Adrenal gland (tissue), 9 donors: ENCODE measurements at regions not wholly inside any gene's neighbourhood (a gene's known extent, or its start where the extent isn't known, plus 50 kb on each side); places are given as distances from the start of the nearest gene placed in this dataset.

Experiments
- DNase-seq, 7 donors: peaks; one replicate each; pipeline ENCODE4 v3.0.0-alpha.2; 2019 to 2020
- H3K27ac ChIP-seq, 5 donors: fragments of 200-600 bp; sonication (generic) in 4 of 5; 1 replicate in 3 of 5; 2 replicates in 2 of 5; pipeline versions ENCODE4 v1.5.1 to v1.8.0; 2016 to 2020; ENCODE audit warnings: mild to moderate bottlenecking in 1 of 5
- H3K27me3 ChIP-seq: fragments of 200-600 bp; 2 replicates; pipeline ENCODE4 v1.8.0; 2021
- H3K36me3 ChIP-seq, 2 donors: fragments of 200-600 bp; replicated peaks in 1 of 2; 1 replicate in 1 of 2; 2 replicates in 1 of 2; pipeline versions ENCODE4 v1.5.1 to v1.8.0; 2018 to 2022
- H3K4me1 ChIP-seq, 2 donors: fragments of 200-600 bp; replicated peaks in 1 of 2; 1 replicate in 1 of 2; 2 replicates in 1 of 2; pipeline versions ENCODE4 v1.5.1 to v1.8.0; 2018 to 2021
- H3K4me3 ChIP-seq, 4 donors: fragments of 200-600 bp; sonication (generic) in 3 of 4; one replicate each; pipeline ENCODE4 v1.5.1; 2016 to 2018
- H3K9me3 ChIP-seq, 3 donors: fragments of 200-600 bp; sonication (generic) in 1 of 3; replicated peaks in 1 of 3; 1 replicate in 2 of 3; 2 replicates in 1 of 3; pipeline versions ENCODE4 v1.5.1 to v1.8.0; 2016 to 2021
- CTCF ChIP-seq, 6 experiments: fragments of 450-650 bp in 4 of 6; fragments of 200-600 bp in 2 of 6; sonication (generic) in 1 of 6; IDR thresholded peaks; 1 replicate in 5 of 6; 2 replicates in 1 of 6; pipeline versions ENCODE4 v1.5.1 to v1.8.0; 2016 to 2021; ENCODE audit warnings: antibody characterized with exemption in 6 of 6, mild to moderate bottlenecking in 2 of 6, moderate library complexity in 1 of 6
- POLR2A ChIP-seq, 2 donors: fragments of 450-650 bp; IDR thresholded peaks; one replicate each; pipeline ENCODE4 v1.6.1; 2017; ENCODE audit warnings: antibody characterized with exemption in 2 of 2, mild to moderate bottlenecking in 2 of 2, moderate library complexity in 1 of 2
- WGBS, 4 donors: extraction: QIAGEN DNeasy Blood & Tissue Kit in 2 of 4; methylation state at CpG; one replicate each; pipeline versions ENCODE4 v1.1.5 to v1.1.7; 2013 to 2017; 5-methylcytosine and 5-hydroxymethylcytosine counted together
- intact Hi-C, 2 donors: fragments of 100-400 bp; cut with DNase I; formaldehyde crosslinking; loops; one replicate each; pipeline versions ENCODE4 v1.14.1 to v1.15.0; 2022 to 2023
- donor health status: healthy with polysubstance abuse.
- donor health status: Bipolar disorder and iron deficiency.
- donor health status: DM: yes; HTN: yes; CAD: no.
- donor health status: DM: no; HTN: no; CAD: no.
- donor health status: DM: no; HTN: no; CAD: no.

DNA sequence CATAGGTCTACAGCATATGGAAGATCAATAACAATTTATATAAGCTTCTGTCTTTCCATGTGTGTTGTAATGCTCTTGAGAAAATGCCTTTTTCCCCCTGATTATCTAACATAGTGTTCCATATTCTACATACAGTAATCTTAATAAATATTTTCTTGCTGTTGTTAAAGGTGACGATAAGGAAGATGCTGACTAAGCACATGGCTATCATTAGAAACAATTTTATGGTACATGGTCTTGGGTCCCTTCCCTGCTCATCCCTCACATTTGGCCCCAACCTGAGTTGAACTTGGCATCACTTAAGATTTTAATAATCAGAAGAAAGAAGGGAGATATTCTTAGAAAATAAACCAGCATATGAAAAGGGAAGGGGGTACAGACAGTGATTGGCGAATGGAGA, 382.1 kb upstream of the CDH20 start:
- Histone ChIP-seq H3K36me3 (no peaks in the 10 kb centered on the region), H3K9me3 (no peaks in the 10 kb centered on the region), H3K27me3 (no peaks in the 10 kb centered on the region), H3K27ac (no peak overlapping the region), H3K4me3 (no peak overlapping the region), H3K4me1 (no peaks in the 10 kb centered on the region)
- intact Hi-C loops = no loop called here
- TF ChIP-seq CTCF (IDR thresholded peaks at IDR 0.05) (no peak), POLR2A (IDR thresholded peaks at IDR 0.05) (no peak)
- DNase-seq = no peak
- WGBS, 4 donors = 85 to 90% (median 86%) methylated on average over 2 of the region's 2 CpGs

DNA sequence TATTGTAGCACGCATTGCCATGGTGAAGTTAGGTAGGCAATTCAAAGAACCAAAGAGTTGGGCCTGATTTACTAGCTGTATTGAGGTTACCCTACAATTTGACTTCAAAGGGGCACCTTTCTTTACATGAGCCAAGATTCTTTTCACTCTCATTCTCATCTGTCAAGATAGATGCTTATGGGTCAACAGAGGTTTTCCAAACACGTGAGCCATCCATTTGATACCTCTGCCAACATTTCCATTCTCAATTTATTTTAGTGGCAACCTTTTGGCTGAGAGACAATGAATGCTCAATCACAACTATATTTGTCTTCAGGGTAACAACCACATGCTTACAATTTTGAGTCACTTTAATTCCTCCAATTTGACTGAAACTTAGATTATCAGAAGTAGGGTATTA, 370.6 kb upstream of the CDH20 start:
- no peak for DNase-seq
- Histone ChIP-seq H3K9me3 (no peaks in the 10 kb centered on the region), H3K27me3 (no peaks in the 10 kb centered on the region), H3K4me1 (no peaks in the 10 kb centered on the region), H3K4me3 (no peak overlapping the region), H3K36me3 (no peaks in the 10 kb centered on the region), H3K27ac (no peak overlapping the region)
- TF ChIP-seq CTCF (IDR thresholded peaks at IDR 0.05) (no peak), POLR2A (IDR thresholded peaks at IDR 0.05) (no peak)
- intact Hi-C loops = no loop called here
- 56 to 63% (median 60%) methylated on average over 2 of the region's 2 CpGs for WGBS, 4 donors

DNA sequence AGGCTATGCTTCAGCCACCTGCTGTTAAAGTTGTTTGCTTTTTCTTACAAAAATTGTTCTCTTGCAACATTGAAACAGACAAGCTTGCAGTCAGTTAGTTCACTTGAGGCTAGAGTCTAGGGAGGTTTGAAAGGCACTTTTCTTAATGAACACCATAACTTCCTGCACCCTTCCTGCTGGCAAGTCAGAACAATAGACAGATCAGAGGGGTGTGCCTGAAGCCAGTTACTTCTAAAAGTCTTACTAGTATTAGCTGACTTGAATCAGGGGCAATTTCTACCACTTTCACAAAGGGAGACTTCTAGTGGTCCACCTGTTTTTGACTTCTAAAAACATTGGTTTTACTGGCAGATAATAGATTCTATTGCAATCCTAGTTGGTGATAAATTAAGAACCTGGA, 367.4 kb upstream of the CDH20 start:
- no peak overlapping the region for H3K27ac ChIP-seq
- peaks cover 0 to 1% (median 0%) of the 10 kb centered on the region in 3 donors for H3K9me3 ChIP-seq
- H3K4me3 ChIP-seq = no peak overlapping the region
- H3K27me3 ChIP-seq = no peaks in the 10 kb centered on the region
- intact Hi-C loops = no loop called here
- H3K36me3 ChIP-seq = no peaks in the 10 kb centered on the region
- H3K4me1 ChIP-seq = no peaks in the 10 kb centered on the region
- TF ChIP-seq CTCF (IDR thresholded peaks at IDR 0.05) (no peak), POLR2A (IDR thresholded peaks at IDR 0.05) (no peak)
- no peak for DNase-seq

DNA sequence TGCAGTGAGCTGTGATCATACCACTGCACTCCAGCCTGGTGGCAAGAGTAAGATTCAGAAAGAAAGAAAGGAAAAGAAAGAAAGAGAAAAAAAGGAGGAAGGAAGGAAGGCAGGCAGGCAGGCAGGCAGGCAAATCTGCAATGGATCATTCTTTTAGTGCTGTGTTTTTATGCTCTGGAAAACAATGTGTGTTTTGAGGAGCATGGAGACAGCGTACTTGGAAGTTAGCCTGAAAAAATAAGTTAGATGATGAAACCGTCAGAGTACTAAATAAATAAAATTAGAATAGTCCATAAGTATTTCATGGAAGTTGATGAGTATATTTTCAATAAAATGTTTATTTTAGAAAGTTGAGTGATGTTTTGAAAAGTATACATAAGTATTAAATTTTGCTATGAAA, 366.4 kb upstream of the CDH20 start:
- H3K27me3 ChIP-seq = no peaks in the 10 kb centered on the region
- intact Hi-C loops = no loop called here
- H3K27ac ChIP-seq = no peak overlapping the region
- no peaks in the 10 kb centered on the region for H3K4me1 ChIP-seq
- DNase-seq = no peak
- H3K9me3 ChIP-seq = peaks cover 0 to 5% (median 0%) of the 10 kb centered on the region in 3 donors
- no peaks in the 10 kb centered on the region for H3K36me3 ChIP-seq
- no peak for TF ChIP-seq CTCF (IDR thresholded peaks at IDR 0.05)
- TF ChIP-seq POLR2A (IDR thresholded peaks at IDR 0.05) = no peak
- no peak overlapping the region for H3K4me3 ChIP-seq
- 47 to 62% (median 58%) methylated on average over 2 of the region's 2 CpGs for WGBS, 4 donors
